ENCODE measurements at regions not wholly inside any gene's neighbourhood (a gene's known extent, or its start where the extent isn't known, plus 50 kb on each side); places are given as distances from the start of the nearest gene placed in this dataset.

GRCh38 chr9:105074491-105074890 is 146.5 kb upstream of the ABCA1 start:
- no peak overlapping the region for H3K27ac ChIP-seq (ENCODE audit: low read depth, low read length)
- no peaks in the 10 kb centered on the region; the same call in 1 of the 2 replicates for H3K4me1 ChIP-seq (ENCODE audit: control insufficient read depth, insufficient read depth, low read length)
- no peak overlapping the region for H3K4me3 ChIP-seq (ENCODE audit: low read depth, low read length)
- no peaks in the 10 kb centered on the region for H3K27me3 ChIP-seq (ENCODE audit: control insufficient read depth, insufficient read depth, low read length)
- no peaks in the 10 kb centered on the region for H3K9me3 ChIP-seq (ENCODE audit: control insufficient read depth, insufficient read depth, low read length)
- no peak overlapping the region for H3K9ac ChIP-seq (ENCODE audit: low read depth, low read length)
- H3K36me3 ChIP-seq (ENCODE audit: control insufficient read depth, insufficient read depth, low read length) = no peaks in the 10 kb centered on the region

- no peaks in the 10 kb centered on the region for H3K9me3 ChIP-seq (ENCODE audit: control insufficient read depth, insufficient read depth, low read length)
- no peaks in the 10 kb centered on the region for H3K27me3 ChIP-seq (ENCODE audit: control insufficient read depth, insufficient read depth, low read length)
- no peak overlapping the region for H3K9ac ChIP-seq (ENCODE audit: low read depth, low read length)
- no peaks in the 10 kb centered on the region for H3K36me3 ChIP-seq (ENCODE audit: control insufficient read depth, insufficient read depth, low read length)
- H3K4me1 ChIP-seq (ENCODE audit: control insufficient read depth, insufficient read depth, low read length) = no peaks in the 10 kb centered on the region
- no peak overlapping the region for H3K4me3 ChIP-seq (ENCODE audit: low read depth, low read length)
- no peak overlapping the region for H3K27ac ChIP-seq (ENCODE audit: low read depth, low read length)
Observed at GRCh38 chr9:105076729-105077128, 148.8 kb upstream of the ABCA1 start.

- no peak overlapping the region for H3K27ac ChIP-seq (ENCODE audit: low read depth, low read length)
- peaks cover 10% of the 10 kb centered on the region for H3K4me1 ChIP-seq (ENCODE audit: control insufficient read depth, insufficient read depth, low read length)
- H3K36me3 ChIP-seq (ENCODE audit: control insufficient read depth, insufficient read depth, low read length) = no peaks in the 10 kb centered on the region
- H3K9ac ChIP-seq (ENCODE audit: low read depth, low read length) = no peak overlapping the region
- H3K27me3 ChIP-seq (ENCODE audit: control insufficient read depth, insufficient read depth, low read length) = no peaks in the 10 kb centered on the region
- H3K4me3 ChIP-seq (ENCODE audit: low read depth, low read length) = no peak overlapping the region
- no peaks in the 10 kb centered on the region for H3K9me3 ChIP-seq (ENCODE audit: control insufficient read depth, insufficient read depth, low read length)
Observed at GRCh38 chr9:105079457-105079856, 151.5 kb upstream of the ABCA1 start.

GRCh38 chr9:105082843-105083242 is 154.9 kb upstream of the ABCA1 start:
- Histone ChIP-seq H3K27me3 (ENCODE audit: control insufficient read depth, insufficient read depth, low read length) (no peaks in the 10 kb centered on the region), H3K4me1 (ENCODE audit: control insufficient read depth, insufficient read depth, low read length) (peaks cover 10% of the 10 kb centered on the region), H3K9ac (ENCODE audit: low read depth, low read length) (no peak overlapping the region), H3K27ac (ENCODE audit: low read depth, low read length) (peak overlapping the region; percentile 53), H3K36me3 (ENCODE audit: control insufficient read depth, insufficient read depth, low read length) (no peaks in the 10 kb centered on the region), H3K9me3 (ENCODE audit: control insufficient read depth, insufficient read depth, low read length) (no peaks in the 10 kb centered on the region), H3K4me3 (ENCODE audit: low read depth, low read length) (no peak overlapping the region)

- no peaks in the 10 kb centered on the region for H3K9me3 ChIP-seq (ENCODE audit: control insufficient read depth, insufficient read depth, low read length)
- H3K27me3 ChIP-seq (ENCODE audit: control insufficient read depth, insufficient read depth, low read length) = no peaks in the 10 kb centered on the region
- no peak overlapping the region for H3K9ac ChIP-seq (ENCODE audit: low read depth, low read length)
- no peaks in the 10 kb centered on the region for H3K36me3 ChIP-seq (ENCODE audit: control insufficient read depth, insufficient read depth, low read length)
- H3K27ac ChIP-seq (ENCODE audit: low read depth, low read length) = peak overlapping the region; percentile 53
- peaks cover 12% of the 10 kb centered on the region for H3K4me1 ChIP-seq (ENCODE audit: control insufficient read depth, insufficient read depth, low read length)
- no peak overlapping the region for H3K4me3 ChIP-seq (ENCODE audit: low read depth, low read length)
Observed at GRCh38 chr9:105083256-105083655, 155.3 kb upstream of the ABCA1 start.

GRCh38 chr9:105087910-105088898 is 156.2 kb upstream of the SLC44A1 start:
- peaks cover 5% of the 10 kb centered on the region for H3K4me1 ChIP-seq (ENCODE audit: control insufficient read depth, insufficient read depth, low read length)
- no peaks in the 10 kb centered on the region for H3K36me3 ChIP-seq (ENCODE audit: control insufficient read depth, insufficient read depth, low read length)
- H3K9ac ChIP-seq (ENCODE audit: low read depth, low read length) = no peak overlapping the region
- no peak overlapping the region for H3K27ac ChIP-seq (ENCODE audit: low read depth, low read length)
- no peak overlapping the region for H3K4me3 ChIP-seq (ENCODE audit: low read depth, low read length)
- no peaks in the 10 kb centered on the region for H3K27me3 ChIP-seq (ENCODE audit: control insufficient read depth, insufficient read depth, low read length)
- H3K9me3 ChIP-seq (ENCODE audit: control insufficient read depth, insufficient read depth, low read length) = no peaks in the 10 kb centered on the region

GRCh38 chr9:105089874-105090273 is 154.6 kb upstream of the SLC44A1 start:
- H3K4me1 ChIP-seq (ENCODE audit: control insufficient read depth, insufficient read depth, low read length) = peaks cover 4% of the 10 kb centered on the region
- H3K27ac ChIP-seq (ENCODE audit: low read depth, low read length) = no peak overlapping the region
- no peaks in the 10 kb centered on the region for H3K9me3 ChIP-seq (ENCODE audit: control insufficient read depth, insufficient read depth, low read length)
- no peaks in the 10 kb centered on the region for H3K27me3 ChIP-seq (ENCODE audit: control insufficient read depth, insufficient read depth, low read length)
- H3K36me3 ChIP-seq (ENCODE audit: control insufficient read depth, insufficient read depth, low read length) = no peaks in the 10 kb centered on the region
- no peak overlapping the region for H3K9ac ChIP-seq (ENCODE audit: low read depth, low read length)
- H3K4me3 ChIP-seq (ENCODE audit: low read depth, low read length) = no peak overlapping the region

- no peak overlapping the region for H3K27ac ChIP-seq (ENCODE audit: low read depth, low read length)
- no peaks in the 10 kb centered on the region for H3K9me3 ChIP-seq (ENCODE audit: control insufficient read depth, insufficient read depth, low read length)
- H3K4me3 ChIP-seq (ENCODE audit: low read depth, low read length) = no peak overlapping the region
- H3K36me3 ChIP-seq (ENCODE audit: control insufficient read depth, insufficient read depth, low read length) = no peaks in the 10 kb centered on the region
- peaks cover 13% of the 10 kb centered on the region for H3K4me1 ChIP-seq (ENCODE audit: control insufficient read depth, insufficient read depth, low read length)
- no peak overlapping the region for H3K9ac ChIP-seq (ENCODE audit: low read depth, low read length)
- H3K27me3 ChIP-seq (ENCODE audit: control insufficient read depth, insufficient read depth, low read length) = no peaks in the 10 kb centered on the region
Observed at GRCh38 chr9:105091004-105091640, 153.3 kb upstream of the SLC44A1 start.

GRCh38 chr9:105093685-105094084 is 150.8 kb upstream of the SLC44A1 start:
- no peaks in the 10 kb centered on the region for H3K36me3 ChIP-seq (ENCODE audit: control insufficient read depth, insufficient read depth, low read length)
- H3K9ac ChIP-seq (ENCODE audit: low read depth, low read length) = no peak overlapping the region
- H3K4me3 ChIP-seq (ENCODE audit: low read depth, low read length) = no peak overlapping the region
- H3K27me3 ChIP-seq (ENCODE audit: control insufficient read depth, insufficient read depth, low read length) = no peaks in the 10 kb centered on the region
- no peak overlapping the region for H3K27ac ChIP-seq (ENCODE audit: low read depth, low read length)
- no peaks in the 10 kb centered on the region for H3K9me3 ChIP-seq (ENCODE audit: control insufficient read depth, insufficient read depth, low read length)
- peaks cover 9% of the 10 kb centered on the region for H3K4me1 ChIP-seq (ENCODE audit: control insufficient read depth, insufficient read depth, low read length)

- peaks cover 9% of the 10 kb centered on the region for H3K4me1 ChIP-seq (ENCODE audit: control insufficient read depth, insufficient read depth, low read length)
- H3K27ac ChIP-seq (ENCODE audit: low read depth, low read length) = no peak overlapping the region
- H3K27me3 ChIP-seq (ENCODE audit: control insufficient read depth, insufficient read depth, low read length) = no peaks in the 10 kb centered on the region
- no peak overlapping the region for H3K4me3 ChIP-seq (ENCODE audit: low read depth, low read length)
- H3K36me3 ChIP-seq (ENCODE audit: control insufficient read depth, insufficient read depth, low read length) = no peaks in the 10 kb centered on the region
- H3K9me3 ChIP-seq (ENCODE audit: control insufficient read depth, insufficient read depth, low read length) = no peaks in the 10 kb centered on the region
- H3K9ac ChIP-seq (ENCODE audit: low read depth, low read length) = no peak overlapping the region
Observed at GRCh38 chr9:105098370-105098769, 146.1 kb upstream of the SLC44A1 start.

- H3K27me3 ChIP-seq (ENCODE audit: control insufficient read depth, insufficient read depth, low read length) = no peaks in the 10 kb centered on the region
Observed at GRCh38 chr9:105103776-105104175, 140.7 kb upstream of the SLC44A1 start.

More at GRCh38 chr9:105103776-105104175, 140.7 kb upstream of the SLC44A1 start:
- Histone ChIP-seq H3K9ac (ENCODE audit: low read depth, low read length) (no peak overlapping the region), H3K4me3 (ENCODE audit: low read depth, low read length) (no peak overlapping the region), H3K36me3 (ENCODE audit: control insufficient read depth, insufficient read depth, low read length) (no peaks in the 10 kb centered on the region), H3K27ac (ENCODE audit: low read depth, low read length) (no peak overlapping the region), H3K4me1 (ENCODE audit: control insufficient read depth, insufficient read depth, low read length) (no peaks in the 10 kb centered on the region), H3K9me3 (ENCODE audit: control insufficient read depth, insufficient read depth, low read length) (no peaks in the 10 kb centered on the region)
